Mucosa of descending colon (tissue), 3 donors: ENCODE measurements at regions not wholly inside any gene's neighbourhood (a gene's known extent, or its start where the extent isn't known, plus 50 kb on each side); places are given as distances from the start of the nearest gene placed in this dataset.

Source experiments
- ATAC-seq: fragments of 200-7000 bp; cut with Tn5 transposase; one replicate; pipeline ENCODE4 v1.9.1; 2020; ENCODE audit warnings: mild to moderate bottlenecking, moderate library complexity
- DNase-seq, 3 donors: peaks; one replicate each; pipeline ENCODE4 v3.0.0-alpha.2; 2020
- H3K36me3 ChIP-seq: fragments of 200-600 bp; one replicate; pipeline ENCODE4 v1.8.0; 2021; ENCODE audit warnings: low read depth, mild to moderate bottlenecking
- H3K4me1 ChIP-seq: fragments of 200-600 bp; one replicate; pipeline ENCODE4 v1.8.0; 2021; ENCODE audit warnings: low read depth, mild to moderate bottlenecking
- H3K4me3 ChIP-seq: fragments of 200-600 bp; one replicate; pipeline ENCODE4 v1.8.0; 2021; ENCODE audit warnings: mild to moderate bottlenecking
- H3K9me3 ChIP-seq: fragments of 200-600 bp; one replicate; pipeline ENCODE4 v1.8.0; 2021; ENCODE audit warnings: mild to moderate bottlenecking
- intact Hi-C, 2 donors: fragments of 100-400 bp; cut with DNase I in 1 of 2; cut with micrococcal nuclease in 1 of 2; formaldehyde crosslinking; loops; one replicate each; pipeline versions ENCODE4 v1.11.0 to v1.11.1; 2022; cut with DNase I, micrococcal nuclease
- TF ChIP-seq, protein P1 (sequence below): fragments of 200-600 bp; IDR thresholded peaks from one replicate; pipeline ENCODE4 v1.8.0; 2022; ENCODE audit warnings: antibody characterized with exemption, mild to moderate bottlenecking
- donor health status: DM: no; HTN: no; CAD: no; lungs with moderate emphysema.
- donor health status: DM: no; HTN: no; CAD: no.
- donor health status: DM: no; HTN: yes; CAD: no.

DNA sequence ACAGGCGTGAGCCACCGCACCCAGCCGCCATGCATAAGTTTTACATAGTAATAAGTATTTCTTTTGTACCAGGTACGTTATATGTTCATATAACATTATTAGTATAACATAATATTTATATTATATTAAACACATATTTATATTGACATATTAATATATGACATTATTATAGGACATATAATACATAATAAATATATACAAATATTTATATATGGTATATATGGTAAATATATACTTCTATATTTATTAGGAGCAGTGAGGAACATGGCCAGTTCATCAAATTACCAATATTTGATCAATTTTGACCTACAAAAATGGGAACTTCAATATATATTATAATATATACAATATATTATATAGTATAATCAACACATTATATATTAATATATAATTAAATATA lies 245.9 kb upstream of the FGGY start:
- Histone ChIP-seq H3K4me3 (no peak overlapping the region), H3K9me3 (no peaks in the 10 kb centered on the region), H3K36me3 (no peaks in the 10 kb centered on the region), H3K4me1 (no peaks in the 10 kb centered on the region)
- ATAC-seq = no peak
- intact Hi-C loops = no loop called here
- TF ChIP-seq, protein P1, sequence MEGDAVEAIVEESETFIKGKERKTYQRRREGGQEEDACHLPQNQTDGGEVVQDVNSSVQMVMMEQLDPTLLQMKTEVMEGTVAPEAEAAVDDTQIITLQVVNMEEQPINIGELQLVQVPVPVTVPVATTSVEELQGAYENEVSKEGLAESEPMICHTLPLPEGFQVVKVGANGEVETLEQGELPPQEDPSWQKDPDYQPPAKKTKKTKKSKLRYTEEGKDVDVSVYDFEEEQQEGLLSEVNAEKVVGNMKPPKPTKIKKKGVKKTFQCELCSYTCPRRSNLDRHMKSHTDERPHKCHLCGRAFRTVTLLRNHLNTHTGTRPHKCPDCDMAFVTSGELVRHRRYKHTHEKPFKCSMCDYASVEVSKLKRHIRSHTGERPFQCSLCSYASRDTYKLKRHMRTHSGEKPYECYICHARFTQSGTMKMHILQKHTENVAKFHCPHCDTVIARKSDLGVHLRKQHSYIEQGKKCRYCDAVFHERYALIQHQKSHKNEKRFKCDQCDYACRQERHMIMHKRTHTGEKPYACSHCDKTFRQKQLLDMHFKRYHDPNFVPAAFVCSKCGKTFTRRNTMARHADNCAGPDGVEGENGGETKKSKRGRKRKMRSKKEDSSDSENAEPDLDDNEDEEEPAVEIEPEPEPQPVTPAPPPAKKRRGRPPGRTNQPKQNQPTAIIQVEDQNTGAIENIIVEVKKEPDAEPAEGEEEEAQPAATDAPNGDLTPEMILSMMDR = no peak
- no peak for DNase-seq

DNA sequence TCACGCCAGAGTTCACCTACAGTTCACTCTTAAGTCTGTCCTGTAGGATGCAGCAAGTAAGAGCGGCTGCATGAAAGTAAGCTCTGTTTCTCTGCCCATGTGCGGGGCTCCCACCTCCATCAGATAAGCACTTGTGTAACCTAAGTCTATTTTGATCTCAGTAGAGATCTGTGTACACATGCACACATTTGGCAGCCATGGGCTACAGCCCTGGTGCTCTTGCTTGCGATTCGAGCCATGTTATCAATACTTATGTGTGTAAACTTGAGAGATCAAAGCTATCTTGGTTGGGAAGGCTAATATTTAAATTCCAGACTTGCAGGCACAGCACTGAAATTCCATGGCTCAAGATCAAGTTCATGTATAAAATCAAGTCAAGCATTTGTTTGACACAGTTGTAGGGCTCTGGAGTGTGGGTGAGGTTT lies 244.7 kb upstream of the FGGY start:
- intact Hi-C loops = no loop called here
- H3K9me3 ChIP-seq = no peaks in the 10 kb centered on the region
- ATAC-seq (no peak), DNase-seq (no peak)
- no peaks in the 10 kb centered on the region for H3K36me3 ChIP-seq
- no peak overlapping the region for H3K4me3 ChIP-seq
- TF ChIP-seq, protein P1 = no peak
- no peaks in the 10 kb centered on the region for H3K4me1 ChIP-seq

DNA sequence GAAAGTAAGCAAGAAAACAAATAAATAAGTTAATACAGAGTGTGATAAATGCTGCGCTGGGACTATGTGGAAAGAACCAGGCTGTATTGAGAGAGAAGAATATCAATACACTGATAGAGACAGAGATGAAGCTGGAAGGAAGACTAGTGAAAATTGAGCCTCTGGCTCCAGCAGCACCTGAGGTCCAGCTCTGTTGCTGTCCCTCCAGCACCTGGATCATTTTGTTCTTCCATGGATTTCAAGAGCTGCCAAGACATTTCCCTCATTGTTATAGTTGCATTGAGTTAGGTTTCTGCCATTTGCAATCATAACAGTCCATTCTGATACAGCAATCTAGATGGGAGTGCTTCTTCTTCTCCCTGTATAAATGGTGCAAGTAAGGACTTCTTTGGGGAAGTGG lies 242.7 kb upstream of the FGGY start:
- Histone ChIP-seq H3K36me3 (no peaks in the 10 kb centered on the region), H3K9me3 (no peaks in the 10 kb centered on the region), H3K4me3 (no peak overlapping the region), H3K4me1 (peaks cover 4% of the 10 kb centered on the region)
- TF ChIP-seq, protein P1 = no peak
- intact Hi-C loops = no loop called here
- ATAC-seq = no peak
- no peak for DNase-seq

DNA sequence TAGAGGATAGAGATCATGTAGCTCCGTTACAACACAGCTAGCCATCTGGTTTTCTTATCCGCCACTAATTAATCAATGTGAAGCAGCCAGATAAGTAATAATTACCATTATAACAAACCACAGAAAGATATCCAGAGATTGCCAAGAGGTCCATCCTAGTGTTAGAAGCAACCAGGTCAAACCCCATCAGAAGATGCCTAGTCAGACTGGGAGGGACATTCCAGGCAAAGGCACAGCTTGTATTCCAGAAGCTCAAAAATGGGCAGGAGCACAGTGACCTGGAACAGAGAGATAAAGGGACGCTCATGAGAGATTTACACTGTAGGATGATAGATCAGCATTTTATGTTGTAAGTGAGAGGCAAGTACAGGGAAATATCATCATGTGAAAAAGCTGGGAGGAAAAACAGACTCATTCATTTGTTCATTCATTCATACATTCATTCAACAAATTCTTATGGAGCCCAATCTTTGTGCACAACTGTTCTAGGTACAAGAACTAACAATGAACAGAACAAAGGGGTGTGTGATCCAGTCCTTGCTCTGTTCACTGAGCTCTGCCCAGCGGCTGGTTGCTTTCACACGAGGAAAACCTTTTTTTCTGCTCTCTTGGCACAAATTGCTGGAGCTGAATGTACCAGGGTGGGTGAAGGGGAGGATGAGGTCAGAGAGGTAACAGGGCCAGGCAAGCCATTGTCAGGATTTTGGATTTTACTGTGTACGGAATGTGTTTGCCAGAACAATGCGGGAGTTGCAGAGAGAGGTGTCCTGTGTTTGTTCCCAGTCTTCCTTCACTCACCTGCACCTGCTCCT lies 240.8 kb upstream of the FGGY start:
- intact Hi-C loops = no loop called here
- no peaks in the 10 kb centered on the region for H3K9me3 ChIP-seq
- TF ChIP-seq, protein P1 = no peak
- no peak overlapping the region for H3K4me3 ChIP-seq
- ATAC-seq (no peak), DNase-seq (no peak)
- H3K4me1 ChIP-seq = peaks cover 4% of the 10 kb centered on the region
- H3K36me3 ChIP-seq = no peaks in the 10 kb centered on the region

DNA sequence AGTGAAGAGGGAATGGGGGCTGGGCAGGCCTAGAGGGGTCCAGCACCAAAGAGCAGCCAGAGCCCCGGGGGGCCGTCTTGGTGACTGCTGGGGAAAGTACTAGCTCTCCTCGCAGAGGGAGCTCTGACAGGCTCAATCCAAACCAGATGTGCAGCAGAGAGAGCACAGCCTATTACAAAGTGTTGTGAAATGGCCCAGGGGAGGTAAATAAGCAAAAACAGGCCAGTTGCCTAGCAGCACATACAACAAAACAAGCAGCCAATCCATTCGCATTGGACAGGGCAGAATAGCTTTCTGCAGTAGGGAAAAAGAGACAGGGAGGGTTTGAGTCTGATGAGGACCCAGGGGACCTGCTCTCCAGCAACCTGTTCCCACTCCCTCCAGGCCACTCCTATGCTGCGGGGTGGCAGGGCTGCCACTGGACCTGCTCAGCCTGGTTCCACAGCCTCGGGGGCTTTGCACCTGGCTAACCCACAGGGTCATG lies 239.6 kb upstream of the FGGY start:
- ATAC-seq (peak; percentile 80), DNase-seq (peak; percentile 50 to 70 (median 56))
- intact Hi-C loops = no loop called here
- no peaks in the 10 kb centered on the region for H3K36me3 ChIP-seq
- peaks cover 4% of the 10 kb centered on the region for H3K4me1 ChIP-seq
- no peak overlapping the region for H3K4me3 ChIP-seq
- no peaks in the 10 kb centered on the region for H3K9me3 ChIP-seq
- TF ChIP-seq, protein P1 = no peak
